HG02840 (cell line): ENCODE measurements at regions not wholly inside any gene's neighbourhood (a gene's known extent, or its start where the extent isn't known, plus 50 kb on each side); places are given as distances from the start of the nearest gene placed in this dataset.
"Not testable (repeated sequence)": the region's sequence is repeated elsewhere in the genome, so short reads cannot be mapped to it uniquely, and the experiment has no call there.

Experiments
- ATAC-seq: cut with Tn5 transposase; IDR thresholded peaks from one replicate; pipeline ENCODE4 v1.9.1; 2021; ENCODE audit warnings: mild to moderate bottlenecking, moderate library complexity, moderate number of reproducible peaks; ENCODE audit not compliant: unreplicated experiment, low FRiP score

DNA sequence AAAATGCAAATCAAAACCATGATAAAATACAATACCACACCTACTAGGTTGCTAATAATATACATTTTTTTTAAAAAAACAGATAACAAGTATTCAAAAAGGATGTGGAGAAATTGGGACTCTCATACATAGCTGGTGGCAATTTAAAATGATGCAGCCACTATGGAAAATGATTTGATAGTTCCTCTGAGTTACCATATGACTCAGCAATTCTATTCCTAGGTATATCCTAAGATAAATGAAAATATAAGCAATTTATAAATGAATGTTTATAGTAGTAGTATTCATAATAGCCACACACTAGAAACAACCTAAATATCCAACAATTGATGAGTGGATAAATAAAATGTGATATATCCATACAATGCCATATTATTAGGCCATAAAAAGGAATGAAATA, 210.2 kb downstream of the MREG start:
- ATAC-seq = no peak

DNA sequence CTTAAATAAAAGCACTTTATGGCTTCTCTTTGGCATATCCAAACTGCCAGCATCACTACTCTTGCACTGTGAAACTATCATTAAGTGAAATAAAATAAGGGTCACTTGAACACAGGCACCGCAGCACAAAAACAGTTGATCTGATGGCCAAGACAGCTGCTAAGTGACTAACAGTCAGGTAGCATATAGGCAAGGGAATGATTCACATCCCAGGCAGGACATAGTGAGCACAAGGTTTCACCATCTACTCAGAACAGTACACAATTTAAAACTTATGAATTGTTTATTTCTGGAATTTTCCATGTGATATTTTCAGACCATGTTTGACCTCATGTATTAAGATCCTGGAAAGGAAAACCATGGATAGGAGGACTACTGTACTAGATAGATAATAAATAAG, 214.2 kb downstream of the MREG start:
- no peak for ATAC-seq

DNA sequence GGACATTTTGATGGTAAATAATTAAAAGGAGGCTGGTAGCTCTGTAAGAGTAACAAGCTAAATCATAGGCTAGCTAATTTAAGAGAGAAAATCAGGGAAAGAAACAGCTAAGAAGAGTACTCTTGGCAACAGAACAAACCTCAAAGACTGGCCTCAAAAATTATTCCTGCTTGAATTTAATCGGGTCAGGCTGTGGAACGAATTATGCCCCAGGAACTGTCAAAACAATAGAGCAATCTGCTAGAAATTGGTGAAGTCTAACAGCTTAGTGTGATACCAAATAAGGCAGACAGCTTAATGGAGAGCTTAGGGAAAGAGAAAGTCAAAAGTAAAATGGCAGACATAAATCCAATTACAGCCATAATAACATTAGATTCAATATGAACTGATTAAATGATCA, 215.7 kb downstream of the MREG start:
- no peak for ATAC-seq

DNA sequence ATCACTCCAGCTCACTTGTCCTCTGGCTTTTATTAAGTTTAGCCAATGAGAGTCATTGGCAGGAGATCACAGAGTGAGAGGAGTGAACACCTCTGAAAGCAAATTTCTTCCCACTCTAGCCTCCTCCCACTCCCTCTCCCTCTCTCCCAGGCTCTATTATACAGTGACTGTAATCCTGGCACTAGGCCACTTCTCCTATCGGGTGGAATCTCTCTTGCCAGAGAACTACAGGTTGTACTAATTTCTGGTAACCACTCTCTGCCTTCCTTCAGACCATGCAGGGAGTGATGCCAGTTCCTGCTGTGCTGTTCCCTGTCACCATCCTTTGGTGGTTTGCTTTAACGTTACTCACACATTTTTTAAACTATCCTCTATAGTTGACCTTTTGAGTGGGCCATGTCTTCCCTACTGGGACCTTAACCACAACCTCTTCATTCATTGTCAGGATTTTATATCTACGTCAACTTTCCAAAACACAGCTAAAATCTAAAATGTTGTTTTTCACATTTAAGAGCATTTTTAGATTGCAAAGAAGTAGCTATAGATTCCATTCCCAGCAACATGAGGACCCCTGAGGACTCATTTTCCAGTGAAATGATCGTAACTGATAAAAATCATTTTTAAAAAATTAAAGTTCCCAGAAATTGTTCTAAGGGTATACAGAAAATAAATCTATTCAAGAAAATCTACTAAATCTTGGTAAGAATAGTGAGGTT, 217.1 kb downstream of the MREG start:
- ATAC-seq = no peak

DNA sequence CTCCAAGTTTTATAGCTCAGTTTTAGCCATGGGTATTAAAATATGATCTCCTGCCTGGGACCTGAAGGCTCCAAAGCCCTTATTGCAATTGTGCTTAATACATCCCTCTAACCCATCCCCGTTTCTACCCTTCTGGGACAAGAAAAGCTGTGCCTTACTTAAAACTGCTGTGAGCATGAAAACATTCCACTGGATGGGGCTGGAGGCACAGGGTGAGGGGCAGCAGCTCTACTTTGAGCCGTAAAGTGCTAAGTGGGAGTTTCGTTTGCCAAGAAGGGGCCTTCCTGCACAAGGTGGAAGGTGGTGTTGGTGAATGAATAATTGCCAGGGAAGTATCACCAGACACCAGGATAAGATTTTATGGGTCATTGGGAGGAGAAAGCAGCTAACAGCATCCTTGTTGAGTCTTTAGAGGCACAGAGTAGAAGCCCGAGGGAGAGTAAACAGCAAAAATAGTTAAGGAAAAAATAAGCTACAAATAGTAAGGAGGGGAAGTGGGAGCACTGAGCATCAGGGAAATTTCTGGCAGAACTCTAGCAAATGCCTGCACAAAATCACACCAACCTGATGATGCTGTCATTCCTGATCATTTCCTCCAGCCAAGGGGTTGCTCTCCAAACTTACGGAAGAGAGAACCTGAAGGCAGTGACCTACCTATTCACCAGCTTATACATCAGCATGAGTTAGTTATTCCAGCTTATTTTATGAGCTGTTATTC, 218.4 kb downstream of the MREG start:
- ATAC-seq = no peak

DNA sequence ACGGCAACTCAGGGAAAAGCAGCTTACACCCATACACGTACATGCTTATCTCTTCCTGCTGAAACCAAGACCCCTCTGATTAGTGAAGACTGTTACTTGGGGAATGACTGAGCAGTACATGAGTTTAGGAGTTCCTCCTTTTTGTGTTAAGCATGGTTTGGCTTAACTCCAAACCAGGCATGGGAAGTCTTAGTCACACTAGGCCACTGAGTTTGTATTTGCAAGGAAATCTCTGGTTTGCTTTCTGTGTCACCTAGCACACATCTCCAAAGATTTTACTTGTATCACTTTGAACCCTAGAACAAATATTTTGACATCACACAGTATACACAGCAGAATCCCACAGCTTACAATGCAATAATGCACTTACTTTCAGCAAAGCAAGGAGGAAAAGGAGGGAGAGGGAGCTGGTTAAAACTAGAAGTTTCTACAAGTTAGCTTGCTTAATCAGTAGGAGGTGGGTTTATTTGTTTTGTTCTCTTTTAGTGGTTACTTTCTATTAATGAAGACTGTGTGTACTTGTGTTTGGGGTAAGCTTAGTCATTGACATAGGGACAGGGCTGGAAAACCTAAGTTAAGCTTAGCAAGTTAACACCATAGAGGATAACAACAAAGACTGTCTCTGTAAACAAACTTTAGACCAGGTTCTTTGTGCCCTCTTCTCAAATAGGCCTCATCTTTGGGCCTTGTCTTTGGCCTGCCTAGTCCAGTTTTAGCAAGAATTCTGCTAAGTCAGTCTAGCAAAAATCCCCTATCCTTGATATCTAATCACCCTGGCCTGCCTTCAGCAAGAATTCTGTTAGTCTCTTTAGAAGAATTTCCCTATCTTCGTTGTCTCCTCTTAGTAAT, 219.4 kb downstream of the MREG start:
- ATAC-seq = no peak

DNA sequence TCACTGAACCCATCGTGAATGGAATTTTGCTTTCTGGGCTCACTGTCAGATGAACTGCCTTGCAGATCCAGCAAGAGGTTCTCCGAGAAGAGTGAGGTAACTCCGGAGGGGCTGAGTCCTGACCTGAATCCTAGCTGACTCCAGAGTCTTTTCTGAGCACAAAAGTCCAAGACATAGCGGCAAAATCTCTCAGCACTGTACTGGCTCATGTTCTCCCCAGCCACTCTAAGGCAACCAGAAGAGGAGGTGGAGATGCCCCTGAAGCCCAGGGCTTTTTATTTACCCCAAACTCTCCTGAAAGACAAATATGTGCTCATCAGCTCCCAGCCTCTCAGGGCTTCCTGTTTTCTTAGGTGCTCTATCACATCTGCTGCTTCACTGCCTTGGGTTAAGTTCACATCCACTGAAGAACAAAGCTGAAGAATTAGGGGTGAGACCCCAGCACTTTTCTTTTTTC, 221.8 kb downstream of the MREG start:
- no peak for ATAC-seq

DNA sequence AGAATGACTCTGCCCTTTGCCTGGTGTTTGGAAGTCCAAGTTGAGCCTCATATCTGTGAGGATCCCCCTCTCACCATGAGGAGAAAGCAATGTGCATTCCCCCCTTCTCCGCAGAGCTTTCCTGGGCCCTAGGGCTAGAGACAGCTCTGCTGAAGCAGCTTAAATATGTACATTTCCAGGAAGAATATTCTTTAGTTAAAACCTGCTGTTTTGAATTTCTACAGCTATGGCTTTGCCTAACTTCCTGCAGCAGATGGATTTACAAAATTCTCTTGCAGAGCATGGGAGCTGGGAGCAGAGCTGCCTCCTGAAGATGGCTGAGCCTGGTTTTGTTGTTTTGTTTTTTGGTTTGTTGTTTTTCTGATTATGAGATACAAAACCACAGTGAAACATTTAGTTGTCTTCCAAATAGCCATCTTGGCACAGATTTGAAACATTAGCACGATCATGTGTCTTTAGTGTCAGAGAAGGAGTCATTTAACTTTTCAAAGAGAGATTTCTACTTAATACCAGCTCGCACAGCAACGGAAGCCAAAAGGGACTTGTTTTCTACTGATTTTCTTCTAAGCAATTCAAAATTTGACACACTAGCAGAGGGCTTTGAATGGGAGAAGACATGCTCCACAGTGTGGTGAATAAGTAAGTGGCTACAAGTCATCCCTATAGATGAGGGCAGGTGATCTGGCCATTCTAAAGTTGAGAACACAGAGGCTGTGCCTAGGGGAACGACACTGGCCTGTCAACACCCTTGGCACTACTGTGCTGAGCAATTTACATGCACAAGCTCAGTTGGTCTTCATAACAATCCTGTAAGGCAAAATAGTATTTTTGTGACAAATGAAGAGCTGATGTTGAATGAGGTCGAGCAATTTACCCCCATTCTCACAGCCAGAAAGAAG, 222.6 kb downstream of the MREG start:
- ATAC-seq = no peak

DNA sequence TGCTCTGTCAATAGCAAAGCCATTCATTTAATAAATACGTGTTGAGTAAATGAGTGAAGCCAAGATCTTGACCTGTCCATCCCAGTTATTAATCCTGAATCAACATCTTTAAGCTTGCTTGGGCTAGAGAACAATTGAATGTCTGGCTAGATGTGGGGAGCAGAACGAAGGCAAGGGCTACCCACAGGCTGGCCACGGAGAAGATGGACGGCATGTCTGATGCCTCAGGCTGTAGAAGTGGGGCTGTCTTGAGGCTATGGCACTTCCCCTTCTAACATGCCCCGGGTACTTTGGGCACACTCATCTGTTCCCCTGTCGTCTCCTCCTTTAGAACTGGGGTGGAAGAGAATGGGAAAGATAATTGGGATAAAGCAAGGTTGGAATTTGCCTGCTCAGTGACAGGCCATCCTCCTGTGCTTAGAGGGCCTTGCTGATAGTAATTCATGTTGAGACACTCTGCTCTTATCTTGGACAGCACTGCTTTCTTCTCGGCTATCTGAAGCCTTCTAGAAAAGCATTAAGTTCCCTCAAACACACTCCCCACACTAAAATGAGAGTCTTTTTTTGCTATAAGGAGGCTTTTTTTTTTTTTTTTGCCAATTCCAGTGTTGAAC, 225.7 kb downstream of the MREG start:
- no peak for ATAC-seq

DNA sequence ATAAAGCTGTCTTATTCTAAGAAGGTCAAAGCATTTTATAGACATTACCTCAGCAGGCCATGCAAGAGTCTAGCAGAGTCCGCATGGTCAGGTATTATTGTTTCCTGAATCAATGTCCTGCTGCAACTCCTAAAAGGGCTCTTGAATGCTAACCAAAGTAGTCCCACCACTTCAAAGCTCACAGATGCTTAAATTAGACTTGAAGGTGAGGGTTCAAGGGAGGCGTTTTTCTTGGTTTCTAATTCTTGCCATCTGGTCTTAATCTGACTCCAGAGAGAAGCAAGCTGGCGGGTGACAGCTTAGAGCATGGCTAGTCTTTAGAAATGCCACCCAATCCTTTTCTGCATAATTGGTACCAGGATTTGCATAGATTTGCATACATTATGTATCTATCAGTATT, 226.3 kb downstream of the MREG start:
- ATAC-seq = no peak

DNA sequence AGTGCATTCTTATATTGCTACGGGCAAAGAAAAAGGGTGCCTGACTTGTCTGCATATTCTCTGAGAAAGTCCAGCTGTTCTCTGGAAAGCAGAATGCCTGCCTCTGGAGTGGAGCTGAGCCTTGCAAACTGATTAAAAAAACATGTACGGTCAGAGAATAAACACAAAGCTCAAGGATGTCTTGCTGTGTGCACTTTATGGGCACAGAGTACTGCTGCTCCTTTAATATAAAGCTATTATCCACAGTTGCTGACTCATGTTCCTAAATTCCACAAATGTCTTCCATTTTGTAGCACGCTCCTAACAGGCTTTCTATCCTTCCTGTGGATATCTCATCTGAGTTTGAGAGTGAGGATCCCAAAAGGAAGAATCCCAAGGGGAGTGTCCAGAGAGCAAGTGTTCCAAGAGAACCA, 229.0 kb downstream of the MREG start:
- ATAC-seq = no peak

DNA sequence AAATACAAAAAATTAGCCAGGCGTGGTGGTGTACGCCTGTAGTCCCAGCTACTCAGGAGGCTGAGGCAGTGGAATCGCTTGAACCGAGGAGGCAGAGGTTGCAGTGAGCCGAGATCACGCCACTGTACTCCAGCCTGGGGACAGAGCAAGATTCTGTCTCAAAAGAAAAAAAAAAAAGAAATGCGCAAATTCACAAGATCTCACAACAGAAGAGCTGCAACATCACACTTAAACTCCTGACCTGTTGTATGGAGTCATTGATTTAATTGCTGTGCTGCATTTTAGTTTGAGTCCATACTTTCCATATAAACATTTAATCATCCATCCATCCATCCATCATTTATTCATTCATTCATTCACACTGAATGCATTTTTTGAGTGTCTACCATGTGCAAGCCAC, 229.7 kb downstream of the MREG start:
- not testable (repeated sequence) for ATAC-seq

DNA sequence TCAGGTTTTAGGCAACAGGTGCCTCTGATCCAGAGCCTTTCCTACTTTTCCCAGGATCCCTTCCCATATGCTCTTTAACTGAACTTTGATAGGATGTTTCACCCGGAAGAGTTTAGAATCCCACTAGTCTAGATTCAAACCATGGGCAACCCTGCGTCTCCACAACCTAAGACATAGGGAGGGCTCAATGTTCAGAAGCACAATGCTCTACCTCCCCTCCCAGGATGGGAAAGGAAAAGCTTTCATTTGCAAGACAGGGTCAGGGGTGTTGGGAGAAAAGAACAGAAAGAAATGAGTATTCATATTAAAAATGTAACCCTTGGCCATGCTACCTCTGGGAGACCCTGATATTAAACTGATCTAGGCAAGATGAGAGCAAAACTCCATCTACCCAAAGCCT, 230.4 kb downstream of the MREG start:
- no peak for ATAC-seq

DNA sequence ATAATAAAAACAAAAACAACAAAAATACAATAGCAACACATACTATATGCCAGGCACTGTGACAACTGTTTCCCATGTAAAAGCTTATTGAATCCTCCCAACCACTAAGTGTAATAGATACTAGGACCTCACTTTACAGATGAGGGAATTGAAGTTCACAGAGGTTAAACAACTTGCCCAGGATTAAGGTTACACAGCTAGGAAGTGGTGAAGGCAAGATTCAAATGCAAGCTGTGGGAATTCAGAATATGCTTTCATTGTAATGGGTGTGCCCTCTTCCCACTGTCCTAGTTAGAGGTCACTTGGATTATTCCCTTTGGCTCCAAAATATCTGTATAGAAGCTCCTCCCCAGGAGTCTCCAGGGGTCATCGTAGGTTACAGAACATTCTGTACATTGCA, 231.1 kb downstream of the MREG start:
- ATAC-seq = no peak

DNA sequence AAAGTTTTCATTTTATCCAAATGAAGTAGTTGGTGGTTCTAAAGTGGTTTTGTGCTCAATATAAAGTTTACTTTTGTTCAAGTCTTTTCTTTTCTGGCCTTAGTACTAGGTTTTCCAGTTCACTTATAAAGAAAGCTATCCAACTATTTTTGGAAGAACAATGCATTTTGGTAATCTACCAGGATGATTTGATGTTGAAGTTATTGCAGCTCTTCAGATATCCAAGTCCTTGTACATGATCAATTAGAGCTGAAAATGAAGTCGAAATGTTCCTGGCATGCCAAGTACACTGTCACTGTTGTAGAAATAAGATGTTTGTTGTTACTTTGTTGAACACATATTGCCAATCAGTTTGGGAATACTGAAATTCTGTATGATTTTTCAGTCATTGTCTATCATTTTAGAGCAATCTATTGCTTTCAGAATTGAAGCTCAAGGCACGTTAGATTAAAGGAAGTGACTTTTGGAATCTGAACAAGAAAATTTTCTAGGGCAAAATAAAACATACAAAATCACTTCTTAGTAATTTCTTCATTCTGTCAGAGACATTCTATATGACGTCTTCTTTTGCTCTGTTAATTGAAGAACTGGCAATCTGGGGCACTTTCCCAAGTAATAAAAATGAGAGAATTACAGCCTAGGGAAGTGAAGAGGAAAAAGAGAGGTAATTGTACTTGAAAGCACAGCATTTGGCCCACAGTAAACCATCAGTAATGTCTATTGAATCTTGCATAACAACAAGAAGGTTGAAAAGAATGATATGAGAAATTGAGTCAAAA, 232.3 kb downstream of the MREG start:
- no peak for ATAC-seq

DNA sequence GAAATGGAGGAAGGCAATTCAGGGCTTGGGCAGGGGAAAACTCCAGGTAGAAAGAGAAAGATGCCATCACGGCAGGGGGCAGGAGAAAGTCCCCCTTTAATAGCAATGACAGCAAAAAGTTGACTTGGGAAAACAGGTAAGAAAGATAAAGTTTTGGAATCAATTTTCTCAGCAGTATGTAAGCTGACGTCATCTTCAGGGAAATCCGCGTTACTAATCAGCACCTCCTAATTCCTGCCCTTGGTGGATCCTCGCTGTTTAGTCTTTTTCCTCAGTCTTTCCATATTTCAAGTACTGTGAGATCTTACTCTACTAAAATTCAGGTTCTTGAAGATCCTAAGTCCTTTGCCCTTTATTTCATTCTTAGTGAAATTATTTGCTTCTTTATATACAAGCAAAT, 233.0 kb downstream of the MREG start:
- no peak for ATAC-seq

DNA sequence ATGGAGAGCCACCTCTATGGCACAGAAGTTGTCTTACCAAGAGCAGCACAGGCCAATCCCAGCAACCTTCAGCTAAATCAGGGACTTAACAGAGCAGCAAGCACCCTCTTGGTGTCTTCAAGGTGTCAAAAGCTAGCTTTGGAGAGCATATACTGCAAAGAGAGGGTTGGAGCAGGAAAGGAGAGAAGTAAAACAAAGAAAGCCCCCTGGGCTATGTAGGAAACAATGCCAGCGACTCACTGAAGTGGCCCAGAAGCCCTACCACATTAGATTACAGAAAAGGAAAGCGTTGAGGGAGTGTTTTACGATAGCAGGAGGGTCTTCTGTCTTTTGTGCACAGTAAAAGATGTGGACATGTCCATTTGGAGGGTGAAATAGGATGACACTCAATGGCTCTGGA, 233.4 kb downstream of the MREG start:
- no peak for ATAC-seq

DNA sequence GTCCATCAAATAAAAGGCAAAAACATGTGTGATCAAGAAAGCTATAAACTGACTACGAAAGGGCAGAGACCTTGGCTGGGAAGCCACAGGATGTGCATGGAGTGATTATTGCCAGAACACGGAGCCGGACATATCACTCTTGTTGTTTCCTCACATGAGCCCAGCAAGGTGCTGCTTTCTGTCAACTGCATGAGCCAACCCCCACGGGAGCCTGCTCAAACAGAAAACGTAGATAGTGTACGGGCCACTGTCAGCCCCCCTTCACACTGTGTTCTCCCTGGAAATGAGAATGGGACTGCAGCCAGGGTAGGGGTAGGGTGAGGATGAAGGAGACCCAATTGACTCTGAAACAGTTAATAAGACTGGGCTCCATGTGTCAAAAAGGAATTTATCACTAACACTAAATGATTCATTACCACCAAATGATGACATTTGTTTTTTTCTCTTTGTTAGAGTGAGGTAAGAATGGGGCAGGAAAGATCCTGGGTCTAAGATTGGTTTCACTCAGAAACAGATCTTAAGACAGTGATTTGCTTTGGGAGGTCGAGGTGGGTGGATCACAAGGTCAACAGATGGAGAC, 235.8 kb downstream of the MREG start:
- no peak for ATAC-seq

DNA sequence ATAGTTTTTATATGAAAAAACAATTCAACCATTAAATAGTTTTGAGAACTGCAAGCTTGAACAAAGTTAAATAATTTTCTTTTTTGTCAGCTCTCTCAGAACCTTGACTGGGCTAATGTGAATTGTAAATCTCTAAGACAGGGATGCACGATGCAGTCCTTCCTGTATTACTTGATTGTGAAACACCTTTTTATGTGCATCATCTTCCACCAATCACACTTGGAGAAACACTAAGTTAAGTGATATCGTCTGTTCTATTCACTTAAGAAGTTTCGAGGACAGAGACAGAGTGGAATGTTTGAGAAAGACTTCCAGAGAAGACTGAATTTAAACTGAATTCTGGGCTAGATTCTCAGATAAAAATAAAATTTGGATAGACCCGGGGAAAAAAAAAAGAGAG, 238.2 kb downstream of the MREG start:
- ATAC-seq = no peak
